ENCODE measurements at regions not wholly inside any gene's neighbourhood (a gene's known extent, or its start where the extent isn't known, plus 50 kb on each side); places are given as distances from the start of the nearest gene placed in this dataset.

GRCh38 chr3:18778598-18778997 lies 353.5 kb upstream of the SATB1 start:
- no peak overlapping the region for H2BK15ac ChIP-seq (ENCODE audit: low read length)
- H3K4me2 ChIP-seq (ENCODE audit: insufficient read depth, low read length, poor library complexity, severe bottlenecking), result no peak overlapping the region
- no peak overlapping the region for H3K18ac ChIP-seq (ENCODE audit: low read length)
- H4K8ac ChIP-seq (ENCODE audit: low read depth, low read length), result no peak overlapping the region
- no CpG with 5 or more reads among the region's 2 CpGs for WGBS, 2 donors (ENCODE audit: extremely low coverage in 2 of 2, insufficient read length in 2 of 2, insufficient replicate concordance in 1 of 2)
- no peaks in the 10 kb centered on the region for H3K4me1 ChIP-seq (ENCODE audit: control insufficient read depth in 2 of 2, insufficient read depth in 1 of 2, low read depth in 1 of 2, low read length in 2 of 2)
- no peaks in the 10 kb centered on the region for H3K36me3 ChIP-seq (replicated peaks in 1 of 2; ENCODE audit: control insufficient read depth in 2 of 2, insufficient read depth in 2 of 2, low read length in 2 of 2)
- H3K79me1 ChIP-seq (ENCODE audit: low read depth, low read length), result no peaks in the 10 kb centered on the region
- no peak overlapping the region for H2BK120ac ChIP-seq (ENCODE audit: low read depth, low read length)
- H3K9me3 ChIP-seq (replicated peaks in 1 of 2; ENCODE audit: control insufficient read depth in 2 of 2, insufficient read depth in 1 of 2, low read depth in 1 of 2, low read length in 2 of 2), result no peaks in the 10 kb centered on the region
- H2AFZ ChIP-seq (ENCODE audit: low read length), result no peak overlapping the region
- no peak overlapping the region for H4K91ac ChIP-seq (ENCODE audit: low read depth, low read length, poor library complexity)
- no peak overlapping the region for H3K27ac ChIP-seq (replicated peaks; ENCODE audit: low read length)
- no peaks in the 10 kb centered on the region for H3K27me3 ChIP-seq (ENCODE audit: control insufficient read depth in 3 of 3, insufficient read depth in 3 of 3, low read depth in 1 of 3, low read length in 3 of 3)
- H3K4me3 ChIP-seq (ENCODE audit: low read length in 2 of 2), result no peak overlapping the region
- no peak for DNase-seq (ENCODE audit: low spot score)
- H3K14ac ChIP-seq (ENCODE audit: low read length), result no peak overlapping the region
- H3K23ac ChIP-seq (ENCODE audit: low read depth, low read length, poor library complexity), result no peak overlapping the region
- H2BK5ac ChIP-seq (ENCODE audit: low read length), result no peak overlapping the region
- H2BK12ac ChIP-seq (ENCODE audit: low read length), result no peak overlapping the region
- H2AK5ac ChIP-seq (ENCODE audit: low read depth, low read length), result no peak overlapping the region
- H3K4ac ChIP-seq (ENCODE audit: low read length), result no peak overlapping the region
- H3K9ac ChIP-seq (ENCODE audit: low read depth, low read length, poor library complexity), result no peak overlapping the region

DNA sequence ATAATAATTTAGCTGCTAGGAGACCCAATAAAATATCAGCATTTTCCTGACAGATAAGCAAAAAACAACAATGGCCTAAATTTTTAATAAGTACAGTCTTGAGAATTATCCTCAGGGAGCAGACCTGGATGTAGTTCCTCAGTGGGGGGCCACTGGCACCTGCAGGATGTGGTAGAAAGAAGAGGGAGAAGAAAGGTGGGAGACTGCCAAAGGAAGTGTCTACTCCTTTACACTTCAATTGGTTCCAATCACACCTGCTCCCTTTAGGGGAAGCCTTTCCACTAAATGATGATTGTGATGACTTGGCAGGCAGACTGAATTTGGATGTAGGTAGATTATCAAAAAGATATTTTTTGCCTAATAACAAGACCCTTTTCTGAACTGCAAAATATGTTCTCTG lies 353.0 kb upstream of the SATB1 start:
- Histone ChIP-seq H3K18ac (ENCODE audit: low read length) (no peak overlapping the region), H3K79me1 (ENCODE audit: low read depth, low read length) (no peaks in the 10 kb centered on the region), H3K9me3 (replicated peaks in 1 of 2; ENCODE audit: control insufficient read depth in 2 of 2, insufficient read depth in 1 of 2, low read depth in 1 of 2, low read length in 2 of 2) (no peaks in the 10 kb centered on the region), H3K4me3 (ENCODE audit: low read length in 2 of 2) (no peak overlapping the region), H2BK5ac (ENCODE audit: low read length) (no peak overlapping the region), H3K9ac (ENCODE audit: low read depth, low read length, poor library complexity) (no peak overlapping the region), H4K91ac (ENCODE audit: low read depth, low read length, poor library complexity) (no peak overlapping the region), H3K4me1 (ENCODE audit: control insufficient read depth in 2 of 2, insufficient read depth in 1 of 2, low read depth in 1 of 2, low read length in 2 of 2) (no peaks in the 10 kb centered on the region), H2BK15ac (ENCODE audit: low read length) (no peak overlapping the region), H3K27ac (replicated peaks; ENCODE audit: low read length) (no peak overlapping the region), H3K27me3 (ENCODE audit: control insufficient read depth in 3 of 3, insufficient read depth in 3 of 3, low read depth in 1 of 3, low read length in 3 of 3) (no peaks in the 10 kb centered on the region), H2AFZ (ENCODE audit: low read length) (no peak overlapping the region), H2BK120ac (ENCODE audit: low read depth, low read length) (no peak overlapping the region), H2BK12ac (ENCODE audit: low read length) (no peak overlapping the region), H3K4ac (ENCODE audit: low read length) (no peak overlapping the region), H3K36me3 (replicated peaks in 1 of 2; ENCODE audit: control insufficient read depth in 2 of 2, insufficient read depth in 2 of 2, low read length in 2 of 2) (no peaks in the 10 kb centered on the region), H4K8ac (ENCODE audit: low read depth, low read length) (no peak overlapping the region), H3K4me2 (ENCODE audit: insufficient read depth, low read length, poor library complexity, severe bottlenecking) (no peak overlapping the region), H2AK5ac (ENCODE audit: low read depth, low read length) (no peak overlapping the region), H3K23ac (ENCODE audit: low read depth, low read length, poor library complexity) (no peak overlapping the region), H3K14ac (ENCODE audit: low read length) (no peak overlapping the region)
- no peak for DNase-seq (ENCODE audit: low spot score)

- Histone ChIP-seq H4K8ac (ENCODE audit: low read depth, low read length) (no peak overlapping the region), H3K79me1 (ENCODE audit: low read depth, low read length) (no peaks in the 10 kb centered on the region)
These were observed 350.4 kb upstream of the SATB1 start for GRCh38 chr3:18775501-18775900.

DNA sequence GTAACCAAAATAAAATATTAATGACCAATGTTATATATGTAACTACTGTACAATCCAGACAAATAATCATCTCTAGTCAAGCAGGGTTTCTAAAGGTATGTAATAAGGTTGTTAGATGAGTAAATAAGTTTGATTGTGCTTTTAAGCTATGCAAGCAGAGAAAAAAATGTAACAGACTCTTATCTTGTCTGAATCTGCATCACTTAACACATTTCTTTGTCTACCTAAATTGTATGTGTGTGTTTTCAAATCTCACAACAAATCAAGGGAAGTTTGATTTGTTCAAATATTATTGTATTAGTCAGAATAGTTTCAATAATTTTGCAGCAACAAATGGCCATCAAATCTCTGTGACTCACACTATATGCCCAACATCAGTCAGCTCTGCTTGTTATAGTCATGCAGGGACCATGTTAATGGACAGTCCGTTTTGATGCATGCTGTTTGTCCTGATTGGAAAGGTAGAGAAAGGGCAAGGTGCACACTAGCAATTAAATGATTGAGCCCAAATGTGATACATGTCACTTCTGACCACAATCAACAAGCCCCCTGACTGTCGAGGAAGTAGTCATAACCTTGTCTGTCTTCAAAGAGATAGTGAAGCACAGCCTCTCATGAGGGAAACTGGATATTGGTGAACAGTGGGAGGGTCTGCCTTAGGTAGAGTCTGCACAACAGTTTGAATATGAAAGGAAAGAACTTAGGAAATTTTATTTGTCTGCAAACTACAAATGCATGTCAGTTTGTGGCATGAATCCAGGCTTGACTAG lies 349.4 kb upstream of the SATB1 start:
- no peak overlapping the region for H2AK5ac ChIP-seq (ENCODE audit: low read depth, low read length)
- H4K91ac ChIP-seq (ENCODE audit: low read depth, low read length, poor library complexity), result no peak overlapping the region
- no peaks in the 10 kb centered on the region for H3K36me3 ChIP-seq (replicated peaks in 1 of 2; ENCODE audit: control insufficient read depth in 2 of 2, insufficient read depth in 2 of 2, low read length in 2 of 2)
- H3K4me2 ChIP-seq (ENCODE audit: insufficient read depth, low read length, poor library complexity, severe bottlenecking), result no peak overlapping the region
- H3K9ac ChIP-seq (ENCODE audit: low read depth, low read length, poor library complexity), result no peak overlapping the region
- no peak overlapping the region for H2AFZ ChIP-seq (ENCODE audit: low read length)
- DNase-seq (ENCODE audit: low spot score), result no peak
- WGBS, 2 donors (ENCODE audit: extremely low coverage in 2 of 2, insufficient read length in 2 of 2, insufficient replicate concordance in 1 of 2), result no CpG with 5 or more reads among the region's 2 CpGs
- no peak overlapping the region for H3K23ac ChIP-seq (ENCODE audit: low read depth, low read length, poor library complexity)
- no peak overlapping the region for H2BK15ac ChIP-seq (ENCODE audit: low read length)
- H3K18ac ChIP-seq (ENCODE audit: low read length), result no peak overlapping the region
- H3K27me3 ChIP-seq (ENCODE audit: control insufficient read depth in 3 of 3, insufficient read depth in 3 of 3, low read depth in 1 of 3, low read length in 3 of 3), result no peaks in the 10 kb centered on the region
- H2BK120ac ChIP-seq (ENCODE audit: low read depth, low read length), result no peak overlapping the region
- no peak overlapping the region for H3K14ac ChIP-seq (ENCODE audit: low read length)
- H3K9me3 ChIP-seq (replicated peaks in 1 of 2; ENCODE audit: control insufficient read depth in 2 of 2, insufficient read depth in 1 of 2, low read depth in 1 of 2, low read length in 2 of 2), result no peaks in the 10 kb centered on the region
- no peak overlapping the region for H3K4me3 ChIP-seq (ENCODE audit: low read length in 2 of 2)
- H3K4me1 ChIP-seq (ENCODE audit: control insufficient read depth in 2 of 2, insufficient read depth in 1 of 2, low read depth in 1 of 2, low read length in 2 of 2), result peaks cover 0 to 1% of the 10 kb centered on the region in 2 donors
- H4K8ac ChIP-seq (ENCODE audit: low read depth, low read length), result no peak overlapping the region
- H2BK5ac ChIP-seq (ENCODE audit: low read length), result no peak overlapping the region
- H3K27ac ChIP-seq (replicated peaks; ENCODE audit: low read length), result no peak overlapping the region
- H3K4ac ChIP-seq (ENCODE audit: low read length), result no peak overlapping the region
- H2BK12ac ChIP-seq (ENCODE audit: low read length), result no peak overlapping the region
- H3K79me1 ChIP-seq (ENCODE audit: low read depth, low read length), result no peaks in the 10 kb centered on the region

More at GRCh38 chr3:18775501-18775900, 350.4 kb upstream of the SATB1 start:
- H2BK15ac ChIP-seq (ENCODE audit: low read length), result no peak overlapping the region
- H3K4ac ChIP-seq (ENCODE audit: low read length), result no peak overlapping the region
- no peak overlapping the region for H3K18ac ChIP-seq (ENCODE audit: low read length)
- no peak overlapping the region for H3K14ac ChIP-seq (ENCODE audit: low read length)
- H4K91ac ChIP-seq (ENCODE audit: low read depth, low read length, poor library complexity), result no peak overlapping the region
- H3K23ac ChIP-seq (ENCODE audit: low read depth, low read length, poor library complexity), result no peak overlapping the region
- H2BK120ac ChIP-seq (ENCODE audit: low read depth, low read length), result no peak overlapping the region
- no peaks in the 10 kb centered on the region for H3K36me3 ChIP-seq (replicated peaks in 1 of 2; ENCODE audit: control insufficient read depth in 2 of 2, insufficient read depth in 2 of 2, low read length in 2 of 2)
- H3K9ac ChIP-seq (ENCODE audit: low read depth, low read length, poor library complexity), result no peak overlapping the region
- no peaks in the 10 kb centered on the region for H3K9me3 ChIP-seq (replicated peaks in 1 of 2; ENCODE audit: control insufficient read depth in 2 of 2, insufficient read depth in 1 of 2, low read depth in 1 of 2, low read length in 2 of 2)
- no peak overlapping the region for H2AFZ ChIP-seq (ENCODE audit: low read length)
- no peak overlapping the region for H3K27ac ChIP-seq (replicated peaks; ENCODE audit: low read length)
- no CpG with 5 or more reads among the region's 2 CpGs for WGBS, 2 donors (ENCODE audit: extremely low coverage in 2 of 2, insufficient read length in 2 of 2, insufficient replicate concordance in 1 of 2)
- no peaks in the 10 kb centered on the region for H3K27me3 ChIP-seq (ENCODE audit: control insufficient read depth in 3 of 3, insufficient read depth in 3 of 3, low read depth in 1 of 3, low read length in 3 of 3)
- H2AK5ac ChIP-seq (ENCODE audit: low read depth, low read length), result no peak overlapping the region
- no peak overlapping the region for H2BK5ac ChIP-seq (ENCODE audit: low read length)
- no peak for DNase-seq (ENCODE audit: low spot score)
- no peak overlapping the region for H3K4me3 ChIP-seq (ENCODE audit: low read length in 2 of 2)
- H3K4me1 ChIP-seq (ENCODE audit: control insufficient read depth in 2 of 2, insufficient read depth in 1 of 2, low read depth in 1 of 2, low read length in 2 of 2), result peaks cover 0 to 1% of the 10 kb centered on the region in 2 donors
- H3K4me2 ChIP-seq (ENCODE audit: insufficient read depth, low read length, poor library complexity, severe bottlenecking), result no peak overlapping the region
- no peak overlapping the region for H2BK12ac ChIP-seq (ENCODE audit: low read length)

All from neuronal stem cell (in vitro differentiated cells).